Urinary bladder (tissue), 3 donors: ENCODE measurements at regions not wholly inside any gene's neighbourhood (a gene's known extent, or its start where the extent isn't known, plus 50 kb on each side); places are given as distances from the start of the nearest gene placed in this dataset.

Experiments used
- DNase-seq: peaks from one replicate; pipeline ENCODE4 v3.0.0-alpha.2; 2015; ENCODE audit errors: extremely low spot score
- H3K27ac ChIP-seq: one replicate; pipeline ENCODE4 v1.5.1; 2013; ENCODE audit warnings: low read depth, mild to moderate bottlenecking, moderate library complexity
- H3K36me3 ChIP-seq: one replicate; pipeline ENCODE4 v1.6.1; 2013; ENCODE audit warnings: mild to moderate bottlenecking, moderate library complexity; ENCODE audit not compliant: insufficient read depth
- H3K4me1 ChIP-seq: one replicate; pipeline ENCODE4 v1.6.1; 2013; ENCODE audit warnings: mild to moderate bottlenecking, moderate library complexity; ENCODE audit not compliant: insufficient read depth
- H3K4me3 ChIP-seq: one replicate; pipeline ENCODE4 v1.5.1; 2013; ENCODE audit warnings: low read depth, low read length
- WGBS: extraction: QIAGEN DNeasy Blood & Tissue Kit; methylation state at CpG from one replicate; pipeline ENCODE4 v1.1.7; 2013; 5-methylcytosine and 5-hydroxymethylcytosine counted together
- donor health status: healthy with polysubstance abuse.
- donor health status: healthy.

GRCh38 chr18:45276878-45277277 is 338.4 kb upstream of the SLC14A2 start:
- Histone ChIP-seq H3K36me3 (no peaks in the 10 kb centered on the region), H3K4me3 (no peak overlapping the region), H3K27ac (no peak overlapping the region), H3K4me1 (no peaks in the 10 kb centered on the region)
- WGBS, result 96% methylated on average over 3 of the region's 3 CpGs
- no peak for DNase-seq

DNA sequence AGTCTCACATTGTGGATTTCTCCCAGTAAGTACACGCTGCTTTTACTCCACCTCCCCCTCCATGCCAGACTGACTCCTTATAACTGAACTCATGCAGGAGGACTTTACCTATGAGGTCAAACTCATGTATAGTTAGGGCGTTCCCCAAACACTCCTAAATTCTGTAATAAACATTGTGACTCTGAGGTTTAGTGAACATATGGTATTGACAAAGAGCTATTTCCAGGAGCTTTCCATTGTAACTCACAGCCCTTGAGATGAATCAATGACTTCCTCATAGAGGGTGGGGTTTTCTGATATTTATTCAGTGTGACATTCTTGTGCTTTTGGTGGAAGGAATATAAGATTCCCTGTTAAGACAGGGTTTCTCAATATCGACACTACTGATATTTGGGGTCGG is 337.4 kb upstream of the SLC14A2 start:
- Histone ChIP-seq H3K4me3 (no peak overlapping the region), H3K36me3 (no peaks in the 10 kb centered on the region), H3K27ac (no peak overlapping the region), H3K4me1 (no peaks in the 10 kb centered on the region)
- whole genome bisulfite sequencing, result 90% methylated on average over 4 of the region's 4 CpGs
- no peak for DNase-seq

GRCh38 chr18:45280481-45281276 is 334.6 kb upstream of the SLC14A2 start:
- Histone ChIP-seq H3K36me3 (no peaks in the 10 kb centered on the region), H3K27ac (no peak overlapping the region), H3K4me1 (no peaks in the 10 kb centered on the region), H3K4me3 (no peak overlapping the region)
- WGBS, result 80% methylated on average over 10 of the region's 10 CpGs
- DNase-seq, result no peak

DNA sequence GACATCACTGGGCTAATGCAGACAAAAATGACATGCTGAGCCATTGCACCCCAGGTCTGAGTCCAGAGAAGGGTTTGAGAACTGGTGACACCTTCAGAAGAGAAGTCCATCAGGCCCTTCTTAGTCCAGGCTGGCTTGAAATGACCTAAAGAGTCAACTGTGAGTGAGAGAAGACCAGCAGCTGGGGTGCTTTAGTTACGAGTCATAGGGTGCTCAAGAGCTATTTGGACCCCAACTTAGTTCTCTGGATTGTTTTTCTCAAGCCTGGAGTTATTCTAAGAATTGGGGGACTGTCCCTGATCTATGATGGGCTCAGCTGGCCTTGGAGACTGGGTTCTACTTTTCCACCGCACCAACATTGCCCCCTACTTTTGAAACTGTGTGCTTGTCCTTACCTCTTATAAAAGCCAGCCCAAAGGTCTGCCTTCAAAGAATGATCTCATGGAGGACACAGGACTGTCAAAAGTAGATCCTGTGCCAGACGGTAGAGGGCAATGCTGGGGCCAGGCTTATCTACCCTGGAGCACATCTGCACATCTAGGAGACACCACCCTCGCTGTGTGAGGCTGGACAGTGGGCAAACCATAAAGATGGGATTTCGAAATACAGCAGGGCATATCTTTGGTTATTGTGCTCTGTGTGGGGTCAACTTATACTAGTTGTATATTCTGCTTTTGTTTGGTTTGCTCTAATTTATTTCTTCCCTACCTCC is 333.0 kb upstream of the SLC14A2 start:
- Histone ChIP-seq H3K4me3 (no peak overlapping the region), H3K36me3 (no peaks in the 10 kb centered on the region)
- WGBS, result 81% methylated on average over 5 of the region's 5 CpGs

GRCh38 chr18:45284174-45284573 is 331.1 kb upstream of the SLC14A2 start:
- 94% methylated on average over 2 of the region's 2 CpGs for WGBS
- H3K36me3 ChIP-seq, result no peaks in the 10 kb centered on the region
- H3K4me1 ChIP-seq, result no peaks in the 10 kb centered on the region
- H3K4me3 ChIP-seq, result no peak overlapping the region
- DNase-seq, result no peak
- H3K27ac ChIP-seq, result no peak overlapping the region

More for the DNA sequence above, 333.0 kb upstream of the SLC14A2 start:
- H3K27ac ChIP-seq, result no peak overlapping the region
- DNase-seq, result no peak
- H3K4me1 ChIP-seq, result no peaks in the 10 kb centered on the region

DNA sequence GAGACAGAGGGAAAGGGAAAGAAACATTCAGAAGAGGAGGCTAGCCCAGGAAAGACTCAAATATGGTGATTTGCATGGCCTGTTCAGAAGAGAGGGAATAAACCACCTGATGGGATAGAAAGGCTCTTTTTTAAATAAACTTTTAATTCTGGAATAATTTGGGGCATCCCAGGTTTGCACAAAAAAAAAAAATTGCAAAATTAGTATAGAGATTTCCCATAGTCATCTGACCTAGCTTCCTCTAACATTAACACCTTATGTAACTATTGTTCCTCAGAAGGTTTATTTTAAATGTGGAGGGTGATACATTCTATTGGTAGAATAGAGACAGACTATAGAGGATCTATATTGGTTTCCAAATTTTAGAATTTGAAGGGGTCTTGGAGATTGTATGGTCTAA is 330.4 kb upstream of the SLC14A2 start:
- H3K4me3 ChIP-seq, result no peak overlapping the region
- H3K27ac ChIP-seq, result no peak overlapping the region
- no peaks in the 10 kb centered on the region for H3K36me3 ChIP-seq
- H3K4me1 ChIP-seq, result no peaks in the 10 kb centered on the region
- DNase-seq, result no peak

- no peaks in the 10 kb centered on the region for H3K4me1 ChIP-seq
- H3K27ac ChIP-seq, result no peak overlapping the region
- H3K4me3 ChIP-seq, result no peak overlapping the region
- DNase-seq, result no peak
- WGBS, result 81% methylated on average over 10 of the region's 10 CpGs
- no peaks in the 10 kb centered on the region for H3K36me3 ChIP-seq
These were observed 330.0 kb upstream of the SLC14A2 start for GRCh38 chr18:45285251-45285650.

DNA sequence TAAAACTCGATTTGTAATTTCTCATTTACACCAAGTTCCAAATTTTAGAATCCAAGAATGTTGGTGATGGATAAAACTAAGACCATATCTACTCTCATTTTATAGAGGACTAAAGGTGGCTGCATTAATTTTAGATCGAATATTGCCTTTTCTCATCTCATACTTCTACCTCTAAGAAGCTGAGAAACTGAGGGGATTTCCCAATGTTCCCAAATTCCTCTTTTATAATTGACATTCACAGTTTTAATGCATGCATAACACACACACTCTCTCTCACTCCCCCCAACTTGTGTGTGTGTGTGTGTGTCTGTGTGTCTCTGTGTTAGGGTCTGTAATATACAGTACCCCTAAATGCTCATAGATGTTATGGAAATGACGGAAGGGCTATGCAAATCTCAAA is 328.8 kb upstream of the SLC14A2 start:
- DNase-seq, result no peak
- no peaks in the 10 kb centered on the region for H3K4me1 ChIP-seq
- H3K27ac ChIP-seq, result no peak overlapping the region
- no peaks in the 10 kb centered on the region for H3K36me3 ChIP-seq
- H3K4me3 ChIP-seq, result no peak overlapping the region
- WGBS, result 87% methylated on average over 3 of the region's 3 CpGs

GRCh38 chr18:45287531-45287930 is 327.7 kb upstream of the SLC14A2 start:
- Histone ChIP-seq H3K4me1 (no peaks in the 10 kb centered on the region), H3K27ac (no peak overlapping the region), H3K4me3 (no peak overlapping the region), H3K36me3 (no peaks in the 10 kb centered on the region)
- DNase-seq, result no peak
- 84% methylated on average over 9 of the region's 9 CpGs for WGBS

GRCh38 chr18:45290364-45290763 is 324.9 kb upstream of the SLC14A2 start:
- Histone ChIP-seq H3K27ac (no peak overlapping the region), H3K36me3 (no peaks in the 10 kb centered on the region), H3K4me1 (no peaks in the 10 kb centered on the region), H3K4me3 (no peak overlapping the region)
- no peak for DNase-seq
- WGBS, result 96% methylated on average over 4 of the region's 4 CpGs

GRCh38 chr18:45291621-45292615 is 323.4 kb upstream of the SLC14A2 start:
- Histone ChIP-seq H3K4me3 (no peak overlapping the region), H3K36me3 (no peaks in the 10 kb centered on the region), H3K27ac (no peak overlapping the region), H3K4me1 (no peaks in the 10 kb centered on the region)
- 76% methylated on average over 17 of the region's 17 CpGs for WGBS
- DNase-seq, result no peak

- 84% methylated on average over 6 of the region's 6 CpGs for WGBS
- DNase-seq, result no peak
These were observed 319.9 kb upstream of the SLC14A2 start for GRCh38 chr18:45295388-45295787.

DNA sequence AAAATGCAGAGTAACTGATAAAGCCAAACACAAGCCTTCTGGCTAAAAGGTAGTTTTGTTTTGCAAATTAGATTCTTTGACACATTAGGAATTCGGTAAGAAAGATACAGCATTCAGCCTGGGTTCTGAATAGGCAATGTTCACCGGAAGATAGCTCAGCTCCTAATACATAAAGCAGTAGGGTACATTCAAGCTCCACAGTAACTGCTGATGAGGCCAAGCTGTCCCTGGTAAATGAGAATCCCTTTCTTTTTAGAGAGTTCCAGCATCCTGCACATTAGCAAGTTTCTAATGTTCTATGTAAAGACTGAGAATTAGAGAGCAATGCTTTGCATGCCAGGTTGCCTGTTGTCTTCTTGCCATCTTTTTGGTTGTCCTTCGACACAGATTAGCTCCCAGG is 316.3 kb upstream of the SLC14A2 start:
- H3K4me1 ChIP-seq, result no peaks in the 10 kb centered on the region
- WGBS, result 87% methylated on average over 3 of the region's 3 CpGs
- H3K27ac ChIP-seq, result no peak overlapping the region

More at GRCh38 chr18:45295388-45295787, 319.9 kb upstream of the SLC14A2 start:
- H3K4me1 ChIP-seq, result no peaks in the 10 kb centered on the region
- H3K27ac ChIP-seq, result no peak overlapping the region
- H3K4me3 ChIP-seq, result no peak overlapping the region
- no peaks in the 10 kb centered on the region for H3K36me3 ChIP-seq

More for the DNA sequence above, 316.3 kb upstream of the SLC14A2 start:
- H3K36me3 ChIP-seq, result no peaks in the 10 kb centered on the region
- DNase-seq, result no peak
- no peak overlapping the region for H3K4me3 ChIP-seq
